Hematopoietic multipotent progenitor cell treated with erythropoietin and hydrocortisone succinate and interleukin-3 and kit ligand, for 6 days (in vitro differentiated cells): ENCODE measurements at regions not wholly inside any gene's neighbourhood (a gene's known extent, or its start where the extent isn't known, plus 50 kb on each side); places are given as distances from the start of the nearest gene placed in this dataset.

Experiments used
- DNase-seq: peaks from one replicate; pipeline ENCODE4 v3.0.0-alpha.2; 2015

GRCh38 chr4:3703677-3704521, 62.3 kb upstream of the ADRA2C start:
- DNase-seq: no peak

GRCh38 chr4:3703343-3703676, 62.9 kb upstream of the ADRA2C start:
- DNase-seq: no peak

GRCh38 chr4:3702561-3703221, 63.5 kb upstream of the ADRA2C start:
- no peak for DNase-seq

- no peak for DNase-seq
These were observed 64.2 kb upstream of the ADRA2C start for GRCh38 chr4:3701736-3702560.

- DNase-seq: no peak
These were observed 64.9 kb upstream of the ADRA2C start for GRCh38 chr4:3701271-3701734.

GRCh38 chr4:3700736-3701135, 65.4 kb upstream of the ADRA2C start:
- DNase-seq: no peak

- no peak for DNase-seq
These were observed 66.0 kb upstream of the ADRA2C start for GRCh38 chr4:3700223-3700622.

- DNase-seq: no peak
These were observed 66.5 kb upstream of the ADRA2C start for GRCh38 chr4:3699678-3700077.

GRCh38 chr4:3699261-3699660, 66.9 kb upstream of the ADRA2C start:
- no peak for DNase-seq

GRCh38 chr4:3697033-3697432, 69.2 kb upstream of the ADRA2C start:
- DNase-seq: no peak

- DNase-seq: no peak
These were observed 75.5 kb upstream of the ADRA2C start for GRCh38 chr4:3690551-3691152.

- DNase-seq: no peak
These were observed 76.3 kb upstream of the ADRA2C start for GRCh38 chr4:3689576-3690550.

- DNase-seq: no peak
These were observed 77.2 kb upstream of the ADRA2C start for GRCh38 chr4:3689006-3689405.

- no peak for DNase-seq
These were observed 77.9 kb upstream of the ADRA2C start for GRCh38 chr4:3688018-3688998.

- no peak for DNase-seq
These were observed 78.6 kb upstream of the ADRA2C start for GRCh38 chr4:3687538-3687937.

- no peak for DNase-seq
These were observed 79.4 kb upstream of the ADRA2C start for GRCh38 chr4:3686753-3687152.

- no peak for DNase-seq
These were observed 81.0 kb upstream of the ADRA2C start for GRCh38 chr4:3685081-3685645.

- no peak for DNase-seq
These were observed 81.6 kb upstream of the ADRA2C start for GRCh38 chr4:3684546-3684945.

GRCh38 chr4:3683744-3684421, 82.3 kb upstream of the ADRA2C start:
- no peak for DNase-seq
